K562 (cell line): ENCODE measurements at regions not wholly inside any gene's neighbourhood (a gene's known extent, or its start where the extent isn't known, plus 50 kb on each side); places are given as distances from the start of the nearest gene placed in this dataset.

Source experiments
- ATF7 ChIP-seq: fragments of 450-650 bp; IDR thresholded peaks from 2 replicates; pipeline ENCODE4 v1.7.1; 2014; ENCODE audit warnings: mild to moderate bottlenecking, moderate library complexity
- CHD2 ChIP-seq: IDR thresholded peaks from 2 replicates; pipeline ENCODE4 v1.6.1; 2011; ENCODE audit warnings: low read depth, low read length
- XRCC3 ChIP-seq: fragments of 450-650 bp; IDR thresholded peaks from 2 replicates; pipeline ENCODE4 v1.6.1; 2017; ENCODE audit warnings: mild to moderate bottlenecking, moderate library complexity
- TF ChIP-seq, protein P1 (sequence below): sonication (generic); formaldehyde crosslinking; IDR thresholded peaks from 2 replicates; pipeline ENCODE4 v1.8.0; 2022; ENCODE audit warnings: mild to moderate bottlenecking, missing genetic modification reagents
- TF ChIP-seq, protein P2 (sequence below): fragments of 250-450 bp; sonication (Bioruptor Pico); IDR thresholded peaks from 2 replicates; pipeline ENCODE4 v1.5.0; 2021; ENCODE audit warnings: mild to moderate bottlenecking, borderline replicate concordance
- TF ChIP-seq, protein P3 (sequence below), 2 experiments: fragments of 450-650 bp in 1 of 2; sonication (generic) in 1 of 2; formaldehyde crosslinking; conservative IDR thresholded peaks; 2 replicates each; pipeline versions ENCODE4 v1.4.0 to v1.8.1; 2020 to 2022; ENCODE audit warnings: mild to moderate bottlenecking in 1 of 2, missing genetic modification reagents in 1 of 2

DNA sequence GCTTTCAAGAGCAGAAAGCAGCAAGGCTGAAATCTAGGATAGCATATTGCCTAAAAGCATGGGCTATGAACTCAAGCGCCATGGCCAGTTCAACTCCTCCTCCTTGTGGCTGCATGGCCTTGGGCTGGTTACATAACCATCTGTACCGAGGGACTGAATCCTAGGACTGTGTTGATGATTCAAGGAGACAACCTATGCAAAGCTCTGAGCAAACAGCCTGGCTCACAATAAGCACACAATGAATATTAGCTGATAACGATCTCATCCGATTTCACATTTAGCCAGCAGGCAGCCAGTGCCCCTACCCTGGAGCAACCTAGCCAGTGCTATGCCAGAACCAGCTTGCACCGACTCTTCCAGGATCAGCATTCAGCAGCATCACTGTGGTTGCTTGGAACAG is 698.4 kb downstream of the TBC1D22A start (continued):
- TF ChIP-seq, protein P1, sequence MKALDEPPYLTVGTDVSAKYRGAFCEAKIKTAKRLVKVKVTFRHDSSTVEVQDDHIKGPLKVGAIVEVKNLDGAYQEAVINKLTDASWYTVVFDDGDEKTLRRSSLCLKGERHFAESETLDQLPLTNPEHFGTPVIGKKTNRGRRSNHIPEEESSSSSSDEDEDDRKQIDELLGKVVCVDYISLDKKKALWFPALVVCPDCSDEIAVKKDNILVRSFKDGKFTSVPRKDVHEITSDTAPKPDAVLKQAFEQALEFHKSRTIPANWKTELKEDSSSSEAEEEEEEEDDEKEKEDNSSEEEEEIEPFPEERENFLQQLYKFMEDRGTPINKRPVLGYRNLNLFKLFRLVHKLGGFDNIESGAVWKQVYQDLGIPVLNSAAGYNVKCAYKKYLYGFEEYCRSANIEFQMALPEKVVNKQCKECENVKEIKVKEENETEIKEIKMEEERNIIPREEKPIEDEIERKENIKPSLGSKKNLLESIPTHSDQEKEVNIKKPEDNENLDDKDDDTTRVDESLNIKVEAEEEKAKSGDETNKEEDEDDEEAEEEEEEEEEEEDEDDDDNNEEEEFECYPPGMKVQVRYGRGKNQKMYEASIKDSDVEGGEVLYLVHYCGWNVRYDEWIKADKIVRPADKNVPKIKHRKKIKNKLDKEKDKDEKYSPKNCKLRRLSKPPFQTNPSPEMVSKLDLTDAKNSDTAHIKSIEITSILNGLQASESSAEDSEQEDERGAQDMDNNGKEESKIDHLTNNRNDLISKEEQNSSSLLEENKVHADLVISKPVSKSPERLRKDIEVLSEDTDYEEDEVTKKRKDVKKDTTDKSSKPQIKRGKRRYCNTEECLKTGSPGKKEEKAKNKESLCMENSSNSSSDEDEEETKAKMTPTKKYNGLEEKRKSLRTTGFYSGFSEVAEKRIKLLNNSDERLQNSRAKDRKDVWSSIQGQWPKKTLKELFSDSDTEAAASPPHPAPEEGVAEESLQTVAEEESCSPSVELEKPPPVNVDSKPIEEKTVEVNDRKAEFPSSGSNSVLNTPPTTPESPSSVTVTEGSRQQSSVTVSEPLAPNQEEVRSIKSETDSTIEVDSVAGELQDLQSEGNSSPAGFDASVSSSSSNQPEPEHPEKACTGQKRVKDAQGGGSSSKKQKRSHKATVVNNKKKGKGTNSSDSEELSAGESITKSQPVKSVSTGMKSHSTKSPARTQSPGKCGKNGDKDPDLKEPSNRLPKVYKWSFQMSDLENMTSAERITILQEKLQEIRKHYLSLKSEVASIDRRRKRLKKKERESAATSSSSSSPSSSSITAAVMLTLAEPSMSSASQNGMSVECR (CRISPR knock-in tag): no peak
- TF ChIP-seq, protein P2, sequence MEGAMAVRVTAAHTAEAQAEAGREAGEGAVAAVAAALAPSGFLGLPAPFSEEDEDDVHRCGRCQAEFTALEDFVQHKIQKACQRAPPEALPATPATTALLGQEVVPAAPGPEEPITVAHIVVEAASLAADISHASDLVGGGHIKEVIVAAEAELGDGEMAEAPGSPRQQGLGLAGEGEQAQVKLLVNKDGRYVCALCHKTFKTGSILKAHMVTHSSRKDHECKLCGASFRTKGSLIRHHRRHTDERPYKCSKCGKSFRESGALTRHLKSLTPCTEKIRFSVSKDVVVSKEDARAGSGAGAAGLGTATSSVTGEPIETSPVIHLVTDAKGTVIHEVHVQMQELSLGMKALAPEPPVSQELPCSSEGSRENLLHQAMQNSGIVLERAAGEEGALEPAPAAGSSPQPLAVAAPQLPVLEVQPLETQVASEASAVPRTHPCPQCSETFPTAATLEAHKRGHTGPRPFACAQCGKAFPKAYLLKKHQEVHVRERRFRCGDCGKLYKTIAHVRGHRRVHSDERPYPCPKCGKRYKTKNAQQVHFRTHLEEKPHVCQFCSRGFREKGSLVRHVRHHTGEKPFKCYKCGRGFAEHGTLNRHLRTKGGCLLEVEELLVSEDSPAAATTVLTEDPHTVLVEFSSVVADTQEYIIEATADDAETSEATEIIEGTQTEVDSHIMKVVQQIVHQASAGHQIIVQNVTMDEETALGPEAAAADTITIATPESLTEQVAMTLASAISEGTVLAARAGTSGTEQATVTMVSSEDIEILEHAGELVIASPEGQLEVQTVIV: no peak
- TF ChIP-seq ATF7: no peak
- no peak for TF ChIP-seq CHD2
- TF ChIP-seq, protein P3, sequence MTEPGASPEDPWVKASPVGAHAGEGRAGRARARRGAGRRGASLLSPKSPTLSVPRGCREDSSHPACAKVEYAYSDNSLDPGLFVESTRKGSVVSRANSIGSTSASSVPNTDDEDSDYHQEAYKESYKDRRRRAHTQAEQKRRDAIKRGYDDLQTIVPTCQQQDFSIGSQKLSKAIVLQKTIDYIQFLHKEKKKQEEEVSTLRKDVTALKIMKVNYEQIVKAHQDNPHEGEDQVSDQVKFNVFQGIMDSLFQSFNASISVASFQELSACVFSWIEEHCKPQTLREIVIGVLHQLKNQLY (CRISPR knock-in tag; conservative IDR thresholded peaks at IDR 0.05): no peak
- TF ChIP-seq XRCC3: no peak
